Epithelial cell of esophagus (primary cell): ENCODE measurements at regions not wholly inside any gene's neighbourhood (a gene's known extent, or its start where the extent isn't known, plus 50 kb on each side); places are given as distances from the start of the nearest gene placed in this dataset.

ENCODE experiments used
- DNase-seq: peaks from one replicate; pipeline ENCODE4 v3.0.0; 2010; ENCODE audit warnings: low read depth
- H3K4me3 ChIP-seq: 2 replicates; pipeline ENCODE4 v1.5.1; 2011; ENCODE audit warnings: mild to moderate bottlenecking, low read length, control low read depth
- TF ChIP-seq, protein P1 (sequence below): IDR thresholded peaks from 2 replicates; pipeline ENCODE4 v1.5.1; 2011; ENCODE audit warnings: low read depth, mild to moderate bottlenecking, low read length, control low read depth, inconsistent platforms; ENCODE audit not compliant: insufficient read depth; ENCODE audit errors: missing control alignments

DNA sequence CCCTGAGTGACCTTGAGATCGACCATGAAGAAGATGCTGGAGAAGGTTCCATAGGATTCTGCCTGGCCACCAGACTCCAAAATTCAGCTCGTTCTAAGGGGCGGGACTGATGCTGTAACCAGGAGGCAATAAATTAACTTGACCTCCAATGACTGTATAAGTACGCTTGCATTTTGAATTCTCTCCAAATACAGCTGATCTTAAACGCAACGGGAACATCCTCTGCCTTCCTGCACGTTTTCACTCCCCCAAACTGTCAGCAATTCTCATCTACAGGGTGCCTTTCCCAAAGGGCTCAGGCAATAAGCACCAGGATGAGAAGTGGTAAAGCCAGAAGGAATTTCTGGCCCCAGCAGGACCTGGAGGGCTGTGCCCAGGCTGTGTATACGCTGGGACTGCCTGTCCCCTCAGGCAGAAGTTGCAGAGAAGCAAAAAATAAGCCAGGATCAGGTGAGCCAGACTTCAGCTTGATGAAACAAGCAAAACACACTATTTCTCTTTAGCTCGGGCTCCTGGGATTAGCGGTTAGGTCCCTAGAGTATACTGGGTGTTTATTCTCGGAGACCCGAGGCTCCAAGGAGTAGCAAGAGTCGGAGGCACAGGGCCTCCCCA, 124.8 kb downstream of the LRIG2 start:
- no peak for DNase-seq
- TF ChIP-seq, protein P1, sequence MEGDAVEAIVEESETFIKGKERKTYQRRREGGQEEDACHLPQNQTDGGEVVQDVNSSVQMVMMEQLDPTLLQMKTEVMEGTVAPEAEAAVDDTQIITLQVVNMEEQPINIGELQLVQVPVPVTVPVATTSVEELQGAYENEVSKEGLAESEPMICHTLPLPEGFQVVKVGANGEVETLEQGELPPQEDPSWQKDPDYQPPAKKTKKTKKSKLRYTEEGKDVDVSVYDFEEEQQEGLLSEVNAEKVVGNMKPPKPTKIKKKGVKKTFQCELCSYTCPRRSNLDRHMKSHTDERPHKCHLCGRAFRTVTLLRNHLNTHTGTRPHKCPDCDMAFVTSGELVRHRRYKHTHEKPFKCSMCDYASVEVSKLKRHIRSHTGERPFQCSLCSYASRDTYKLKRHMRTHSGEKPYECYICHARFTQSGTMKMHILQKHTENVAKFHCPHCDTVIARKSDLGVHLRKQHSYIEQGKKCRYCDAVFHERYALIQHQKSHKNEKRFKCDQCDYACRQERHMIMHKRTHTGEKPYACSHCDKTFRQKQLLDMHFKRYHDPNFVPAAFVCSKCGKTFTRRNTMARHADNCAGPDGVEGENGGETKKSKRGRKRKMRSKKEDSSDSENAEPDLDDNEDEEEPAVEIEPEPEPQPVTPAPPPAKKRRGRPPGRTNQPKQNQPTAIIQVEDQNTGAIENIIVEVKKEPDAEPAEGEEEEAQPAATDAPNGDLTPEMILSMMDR, result no peak
- no peak overlapping the region for H3K4me3 ChIP-seq

DNA sequence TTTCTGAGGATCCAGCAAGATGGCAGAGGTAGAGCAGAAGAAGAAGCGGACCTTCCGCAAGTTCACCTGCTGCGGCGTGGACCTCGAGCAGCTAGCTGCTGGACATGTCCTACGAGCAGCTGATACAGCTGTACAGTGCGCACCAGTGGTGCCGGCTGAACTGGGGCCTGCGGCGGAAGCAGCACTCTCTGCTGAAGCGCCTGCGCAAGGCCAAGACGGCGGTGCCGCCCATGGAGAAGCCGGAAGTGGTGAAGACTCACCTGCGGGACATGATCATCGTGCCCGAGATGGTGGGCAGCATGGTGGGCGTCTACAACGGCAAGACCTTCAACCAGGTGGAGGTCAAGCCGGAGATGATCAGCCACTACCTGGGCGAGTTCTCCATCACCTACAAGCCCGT, 125.8 kb downstream of the LRIG2 start:
- H3K4me3 ChIP-seq, result no peak overlapping the region
- TF ChIP-seq, protein P1, result no peak
- DNase-seq, result no peak

DNA sequence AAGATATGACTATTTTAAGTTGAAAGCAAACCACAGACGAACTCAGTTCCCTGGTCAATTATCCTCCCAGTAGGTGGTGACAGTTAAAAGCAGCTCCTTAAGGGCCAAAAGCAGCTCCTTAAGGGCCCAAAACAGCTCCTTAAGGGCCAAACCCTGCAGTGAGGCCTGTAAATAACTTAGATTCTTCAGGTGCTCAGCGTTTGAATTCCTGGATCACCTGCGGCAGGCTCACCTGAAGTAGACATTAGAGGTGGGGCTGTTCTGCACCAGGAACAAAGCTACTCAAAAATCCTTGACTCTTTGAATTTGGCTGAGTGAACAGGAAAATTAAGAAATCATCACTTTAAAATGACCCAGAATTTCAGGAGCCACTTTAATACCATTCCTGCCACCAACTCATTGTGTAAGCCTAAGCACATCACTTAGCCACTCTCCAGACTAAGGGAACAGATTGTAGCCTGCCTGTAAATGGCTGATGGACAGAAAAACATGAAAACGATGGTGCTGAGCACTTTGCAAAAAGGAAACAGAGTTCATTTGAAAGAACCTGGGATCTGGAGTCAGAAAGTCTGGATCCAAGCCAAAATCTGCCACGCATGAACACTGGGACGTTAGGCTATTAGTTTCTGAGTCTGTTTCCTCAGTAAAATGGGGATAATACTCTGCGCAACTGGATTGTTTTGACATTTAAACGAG, 126.9 kb downstream of the LRIG2 start:
- TF ChIP-seq, protein P1, result no peak
- peak; percentile 26 for DNase-seq
- H3K4me3 ChIP-seq, result no peak overlapping the region

DNA sequence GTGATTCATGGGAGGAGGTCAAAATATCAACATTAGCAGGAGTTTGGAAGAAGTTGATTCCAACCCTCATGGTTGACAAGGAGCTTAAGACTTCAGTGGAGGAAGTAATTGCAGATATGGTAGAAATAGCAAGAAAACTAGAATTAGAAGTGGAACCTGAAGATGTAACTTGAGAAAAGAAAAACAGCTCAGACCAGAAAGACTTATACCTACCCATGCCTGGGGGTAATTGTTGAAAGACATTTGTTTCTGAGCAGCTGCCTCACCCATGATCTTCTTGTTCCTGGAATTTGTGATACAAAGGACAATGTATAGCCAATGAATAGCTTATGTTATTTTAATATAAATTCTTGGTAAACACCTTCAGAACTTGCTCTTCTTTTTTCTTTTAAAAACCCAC, 128.6 kb downstream of the LRIG2 start:
- H3K4me3 ChIP-seq, result no peak overlapping the region
- TF ChIP-seq, protein P1, result no peak
- DNase-seq, result peak; percentile 73

DNA sequence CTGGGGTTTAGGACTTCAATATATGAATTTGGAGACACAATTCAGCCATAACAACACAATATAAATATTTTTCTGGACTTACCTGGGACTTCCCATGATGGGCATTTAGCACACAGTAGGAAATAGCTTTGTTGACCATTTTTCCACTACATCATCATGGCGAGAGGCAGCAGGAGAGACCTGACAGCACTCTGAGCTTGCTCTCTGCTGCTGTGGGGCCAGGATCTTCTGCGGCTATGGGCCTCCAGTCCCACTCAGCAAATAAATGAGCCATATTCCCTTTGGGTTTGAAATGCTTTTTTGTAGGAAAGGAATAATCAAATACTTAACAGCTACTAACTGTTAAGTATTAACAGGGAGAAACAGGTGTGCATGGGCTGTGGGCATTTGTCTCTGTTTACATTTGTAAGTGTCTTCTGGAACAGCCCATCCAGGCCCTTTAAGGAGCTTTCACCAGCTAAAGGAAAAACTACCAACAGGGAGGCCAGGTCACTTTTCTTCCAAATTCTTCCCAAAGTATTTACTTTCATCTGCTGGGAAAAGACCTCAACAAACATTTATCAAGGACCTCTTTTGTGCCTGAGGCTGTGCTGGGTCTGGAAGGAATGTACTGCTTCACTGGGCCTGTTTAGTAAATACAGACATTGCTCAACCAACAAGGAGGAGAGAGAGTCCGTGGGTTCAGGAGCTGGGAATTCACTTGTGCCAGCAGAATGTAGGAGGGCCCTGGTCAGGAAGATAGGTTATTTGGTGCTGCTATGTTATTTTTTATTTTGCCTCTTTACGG, 133.2 kb downstream of the LRIG2 start:
- TF ChIP-seq, protein P1, result no peak
- peak; percentile 20 for DNase-seq

DNA sequence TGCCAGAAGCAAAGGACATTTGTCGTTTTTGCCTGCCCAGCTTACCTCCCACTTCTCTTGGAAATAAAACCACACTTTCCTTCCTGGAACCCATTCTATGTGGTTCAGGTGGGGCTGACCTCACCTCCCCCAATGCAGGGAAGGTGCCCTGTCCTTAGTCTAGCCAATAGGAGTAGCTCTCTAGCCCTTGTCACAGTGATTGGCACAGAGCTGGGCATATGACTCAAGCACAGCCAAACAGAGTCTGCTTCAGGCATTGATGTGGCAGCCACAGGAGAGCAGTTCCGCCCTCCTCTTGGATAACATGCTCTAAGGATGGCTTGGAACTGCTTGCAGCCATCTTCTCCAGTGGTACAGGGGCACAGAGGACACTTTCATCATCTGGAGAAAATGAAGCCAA, 134.0 kb downstream of the LRIG2 start:
- DNase-seq, result peak; percentile 19
- TF ChIP-seq, protein P1, result no peak
- no peak overlapping the region for H3K4me3 ChIP-seq

More for the DNA sequence above, 133.2 kb downstream of the LRIG2 start:
- H3K4me3 ChIP-seq, result no peak overlapping the region
